ENCODE measurements at regions not wholly inside any gene's neighbourhood (a gene's known extent, or its start where the extent isn't known, plus 50 kb on each side); places are given as distances from the start of the nearest gene placed in this dataset.

- Histone ChIP-seq H3K18ac (ENCODE audit: low read depth, low read length) (no peak overlapping the region), H3K4ac (ENCODE audit: low read depth, low read length) (no peak overlapping the region), H3K23ac (ENCODE audit: low read depth, low read length) (no peak overlapping the region), H2BK20ac (ENCODE audit: low read depth, low read length) (no peak overlapping the region), H3K4me1 (ENCODE audit: control insufficient read depth, insufficient read depth, low read length) (no peaks in the 10 kb centered on the region), H3K4me3 (ENCODE audit: insufficient read depth, low read depth, low read length) (no peak overlapping the region), H3K9me1 (ENCODE audit: insufficient read depth, low read length) (no peaks in the 10 kb centered on the region), H3K27ac (ENCODE audit: insufficient read depth, low read length) (no peak overlapping the region), H2AK5ac (ENCODE audit: low read depth, low read length) (no peak overlapping the region), H3K14ac (replicated peaks; ENCODE audit: low read depth, low read length) (no peak overlapping the region), H3K79me1 (ENCODE audit: low read depth in 1 of 2, low read length in 2 of 2) (no peaks in the 10 kb centered on the region), H4K8ac (ENCODE audit: low read depth in 2 of 2, low read length in 2 of 2) (no peak overlapping the region), H3K56ac (ENCODE audit: extremely low read depth, insufficient read depth, low read length) (no peak overlapping the region), H2AFZ (replicated peaks; ENCODE audit: low read length, poor library complexity) (no peak overlapping the region), H3K27me3 (ENCODE audit: control insufficient read depth, insufficient read depth, low read length) (no peaks in the 10 kb centered on the region), H4K20me1 (ENCODE audit: insufficient read depth, low read length) (no peaks in the 10 kb centered on the region), H3K9me3 (ENCODE audit: control insufficient read depth, insufficient read depth, low read length) (0 out of 2 replicates have a peak, but pooled peaks cover 4% of the 10 kb centered on the region), H2BK15ac (ENCODE audit: low read depth, low read length) (no peak overlapping the region), H2AK9ac (replicated peaks; ENCODE audit: low read depth, low read length, poor library complexity) (no peak overlapping the region), H3K36me3 (ENCODE audit: control insufficient read depth, insufficient read depth, low read length) (no peaks in the 10 kb centered on the region), H4K5ac (ENCODE audit: low read depth, low read length) (no peak overlapping the region), H2BK120ac (ENCODE audit: low read depth, low read length) (no peak overlapping the region), H3K4me2 (ENCODE audit: low read depth, low read length) (no peak overlapping the region), H2BK5ac (ENCODE audit: low read depth, low read length, poor library complexity, severe bottlenecking) (no peak overlapping the region), H3K9ac (ENCODE audit: low read depth, low read length) (no peak overlapping the region), H4K91ac (ENCODE audit: insufficient read depth, low read depth, low read length) (no peak overlapping the region)
- dilution Hi-C loops (cut with HindIII; ENCODE audit: low sequenced_read_pairs, unreplicated experiment) (no loop called here), in situ Hi-C loops (cut with MboI; ENCODE audit: low sequenced_read_pairs) (no loop called here), intact Hi-C loops (cut with micrococcal nuclease) (no loop called here)
- BruUV-seq (replicated peaks), result no TSS peak
- 0% methylated on average over 1 of the region's 1 CpG; no CpG with 5 or more reads in 1 of the 2 experiments for WGBS, 2 experiments (ENCODE audit: extremely low coverage in 2 of 2, insufficient read length in 1 of 2)
- DNase-seq (no peak), ATAC-seq (ENCODE audit: low read depth) (no peak)
- ChIA-PET POLR2A (ENCODE audit: unreplicated experiment) (no interaction called here), CTCF (no interaction called here)
- TF ChIP-seq RAD21 (IDR thresholded peaks at IDR 0.05; ENCODE audit: low read length) (no peak), SMC3 (IDR thresholded peaks at IDR 0.05; ENCODE audit: low read depth, low read length) (no peak), MXI1 (IDR thresholded peaks at IDR 0.05; ENCODE audit: borderline replicate concordance, low read depth, low read length) (no peak), MAZ (IDR thresholded peaks at IDR 0.05; ENCODE audit: borderline replicate concordance, low read depth, low read length) (no peak), FOS (IDR thresholded peaks at IDR 0.05; ENCODE audit: low read depth, low read length) (no peak), USF2 (IDR thresholded peaks at IDR 0.05; ENCODE audit: low read depth, low read length) (no peak), MAFK (IDR thresholded peaks at IDR 0.05; ENCODE audit: low read depth, low read length) (no peak)
Measured at GRCh38 chr9:84438391-84438790, 97.8 kb upstream of the SLC28A3 start.

Measured in IMR-90 (cell line).